WTC11 (cell line): ENCODE measurements at regions not wholly inside any gene's neighbourhood (a gene's known extent, or its start where the extent isn't known, plus 50 kb on each side); places are given as distances from the start of the nearest gene placed in this dataset.
"Not testable (repeated sequence)": the region's sequence is repeated elsewhere in the genome, so short reads cannot be mapped to it uniquely, and the experiment has no call there.

ENCODE experiments used
- ATAC-seq: fragments of 200-7000 bp; cut with Tn5 transposase; 2 replicates; pipeline ENCODE4 v1.10.0; 2021; ENCODE audit warnings: mild to moderate bottlenecking, moderate library complexity
- CTCF ChIA-PET: fragments of 300-600 bp; sonication (Branson Sonifier 250); formaldehyde crosslinking; loops from one replicate; lab custom pipeline; 2021; ENCODE audit warnings: antibody characterized with exemption; lab: Charles Lee
- POLR2A ChIA-PET: fragments of 350-600 bp; sonication (Branson Sonifier 250); formaldehyde crosslinking; loops from one replicate; lab custom pipeline; 2021; ENCODE audit warnings: antibody characterized with exemption; lab: Charles Lee
- DNase-seq: peaks from one replicate; pipeline ENCODE4 v3.0.0; 2021; ENCODE audit warnings: low spot score
- H3K27ac Mint-ChIP-seq: 2 replicates; pipeline ENCODE4 v1.8.0; 2021; ENCODE audit warnings: mixed read lengths
- H3K27me3 Mint-ChIP-seq: 2 replicates; pipeline ENCODE4 v1.8.0; 2021; ENCODE audit warnings: low read depth, mild to moderate bottlenecking, moderate library complexity, mixed read lengths
- H3K36me3 Mint-ChIP-seq: 2 replicates; pipeline ENCODE4 v1.8.0; 2021; ENCODE audit warnings: mixed read lengths
- H3K4me1 Mint-ChIP-seq: 2 replicates; pipeline ENCODE4 v1.8.0; 2022; ENCODE audit warnings: mixed read lengths
- H3K4me3 Mint-ChIP-seq: 2 replicates; pipeline ENCODE4 v1.8.0; 2021; ENCODE audit warnings: mild to moderate bottlenecking, moderate library complexity, mixed read lengths
- H3K9me3 Mint-ChIP-seq: 2 replicates; pipeline ENCODE4 v1.8.0; 2021; ENCODE audit warnings: mixed read lengths
- CREM ChIP-seq: sonication (generic); formaldehyde crosslinking; IDR thresholded peaks from 2 replicates; pipeline ENCODE4 v1.8.1; 2022; ENCODE audit warnings: mild to moderate bottlenecking, missing genetic modification reagents, moderate library complexity
- ELF4 ChIP-seq: sonication (generic); formaldehyde crosslinking; IDR thresholded peaks from 2 replicates; pipeline ENCODE4 v1.8.1; 2022; ENCODE audit warnings: low read depth, mild to moderate bottlenecking, moderate library complexity, missing genetic modification reagents
- GABPB1 ChIP-seq: sonication (generic); formaldehyde crosslinking; IDR thresholded peaks from 2 replicates; pipeline ENCODE4 v1.8.1; 2023; ENCODE audit warnings: mild to moderate bottlenecking, missing genetic modification reagents
- JUN ChIP-seq: sonication (generic); formaldehyde crosslinking; IDR thresholded peaks from 2 replicates; pipeline ENCODE4 v1.8.0; 2023; ENCODE audit warnings: mild to moderate bottlenecking, missing genetic modification reagents
- MXD4 ChIP-seq: fragments of 250-450 bp; sonication (Bioruptor Pico); IDR thresholded peaks from 2 replicates; pipeline ENCODE4 v1.8.0; 2021; ENCODE audit warnings: mild to moderate bottlenecking, moderate library complexity, borderline replicate concordance
- NFATC4 ChIP-seq: fragments of 250-450 bp; sonication (Bioruptor Pico); IDR thresholded peaks from 2 replicates; pipeline ENCODE4 v1.9.0; 2021; ENCODE audit warnings: mild to moderate bottlenecking
- RELA ChIP-seq: sonication (generic); formaldehyde crosslinking; IDR thresholded peaks from 2 replicates; pipeline ENCODE4 v1.8.1; 2022; ENCODE audit warnings: missing genetic modification reagents, mild to moderate bottlenecking, borderline replicate concordance
- SMAD4 ChIP-seq: sonication (generic); formaldehyde crosslinking; IDR thresholded peaks from 2 replicates; pipeline ENCODE4 v1.8.0; 2022; ENCODE audit warnings: mild to moderate bottlenecking, missing genetic modification reagents
- TEAD4 ChIP-seq: sonication (generic); formaldehyde crosslinking; IDR thresholded peaks from 2 replicates; pipeline ENCODE4 v1.8.0; 2022; ENCODE audit warnings: mild to moderate bottlenecking, missing genetic modification reagents
- ZNF232 ChIP-seq: sonication (generic); formaldehyde crosslinking; IDR thresholded peaks from 2 replicates; pipeline ENCODE4 v1.8.0; 2022; ENCODE audit warnings: mild to moderate bottlenecking, missing genetic modification reagents
- ZNF317 ChIP-seq: sonication (generic); formaldehyde crosslinking; IDR thresholded peaks from 2 replicates; pipeline ENCODE4 v1.8.1; 2023; ENCODE audit warnings: low read depth, mild to moderate bottlenecking, moderate library complexity, missing genetic modification reagents, borderline replicate concordance
- ZNF416 ChIP-seq: fragments of 250-450 bp; sonication (Bioruptor Pico); IDR thresholded peaks from 2 replicates; pipeline ENCODE4 v1.9.0; 2021; ENCODE audit warnings: mild to moderate bottlenecking, inconsistent platforms
- ZNF423 ChIP-seq: fragments of 250-450 bp; sonication (Bioruptor Pico); IDR thresholded peaks from 2 replicates; pipeline ENCODE4 v2.1.2; 2022; ENCODE audit warnings: mild to moderate bottlenecking, moderate library complexity
- TF ChIP-seq, protein P1 (sequence below): fragments of 250-450 bp; sonication (Bioruptor Pico); IDR thresholded peaks from 2 replicates; pipeline ENCODE4 v1.9.0; 2021; ENCODE audit warnings: moderate library complexity, mild to moderate bottlenecking, inconsistent platforms, borderline replicate concordance
- TF ChIP-seq, protein P2 (sequence below): sonication (generic); formaldehyde crosslinking; IDR thresholded peaks from 2 replicates; pipeline ENCODE4 v1.8.0; 2023; ENCODE audit warnings: missing genetic modification reagents, mild to moderate bottlenecking, borderline replicate concordance
- TF ChIP-seq, protein P3 (sequence below): sonication (generic); formaldehyde crosslinking; IDR thresholded peaks from 2 replicates; pipeline ENCODE4 v1.8.1; 2023; ENCODE audit warnings: mild to moderate bottlenecking, missing genetic modification reagents, borderline replicate concordance

DNA sequence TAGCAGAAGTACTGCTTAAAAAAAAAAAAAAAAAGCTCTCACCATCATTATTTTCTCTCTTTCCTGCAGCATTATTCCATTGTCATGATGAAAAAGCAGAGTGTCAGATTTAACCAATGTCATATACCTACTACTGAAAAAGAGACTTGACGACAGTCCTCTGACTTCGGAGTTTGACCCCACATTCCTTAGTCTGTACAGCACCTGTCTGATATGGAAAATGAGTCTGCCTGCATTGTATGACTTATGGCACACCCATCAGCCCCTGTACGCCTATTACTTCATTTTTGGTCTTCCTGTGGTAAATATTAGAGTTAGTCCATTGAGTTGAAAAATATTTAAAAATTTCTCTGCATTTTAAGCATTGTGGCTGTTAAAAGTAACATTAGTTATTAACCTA lies 54.5 kb upstream of the NOX4 start:
- no peak overlapping the region for H3K27ac Mint-ChIP-seq
- no peaks in the 10 kb centered on the region for H3K36me3 Mint-ChIP-seq
- CTCF ChIA-PET: interaction anchor here (0.6 kb wide), 1 partner anchor 897 kb away, joined by 4 read pairs; no protein-coding TSS in a partner anchor
- H3K27me3 Mint-ChIP-seq: peaks cover 24% of the 10 kb centered on the region
- no peak overlapping the region for H3K4me3 Mint-ChIP-seq
- no peaks in the 10 kb centered on the region for H3K4me1 Mint-ChIP-seq
- ATAC-seq (no peak), DNase-seq (no peak)
- POLR2A ChIA-PET: interaction anchor here (0.5 to 0.6 kb wide), 2 partner anchors 10 to 1048 kb away, joined by 3 to 7 read pairs; no protein-coding TSS in a partner anchor
- no peak for TF ChIP-seq JUN (CRISPR knock-in tag)
- TF ChIP-seq NFATC4 (CRISPR knock-in tag): no peak
- TF ChIP-seq RELA (CRISPR knock-in tag): no peak
- TF ChIP-seq, protein P1, sequence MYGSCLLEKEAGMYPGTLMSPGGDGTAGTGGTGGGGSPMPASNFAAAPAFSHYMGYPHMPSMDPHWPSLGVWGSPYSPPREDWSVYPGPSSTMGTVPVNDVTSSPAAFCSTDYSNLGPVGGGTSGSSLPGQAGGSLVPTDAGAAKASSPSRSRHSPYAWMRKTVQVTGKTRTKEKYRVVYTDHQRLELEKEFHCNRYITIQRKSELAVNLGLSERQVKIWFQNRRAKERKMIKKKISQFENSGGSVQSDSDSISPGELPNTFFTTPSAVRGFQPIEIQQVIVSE: no peak
- TF ChIP-seq ZNF317 (CRISPR knock-in tag): no peak
- no peak for TF ChIP-seq TEAD4
- TF ChIP-seq CREM: no peak
- TF ChIP-seq, protein P2, sequence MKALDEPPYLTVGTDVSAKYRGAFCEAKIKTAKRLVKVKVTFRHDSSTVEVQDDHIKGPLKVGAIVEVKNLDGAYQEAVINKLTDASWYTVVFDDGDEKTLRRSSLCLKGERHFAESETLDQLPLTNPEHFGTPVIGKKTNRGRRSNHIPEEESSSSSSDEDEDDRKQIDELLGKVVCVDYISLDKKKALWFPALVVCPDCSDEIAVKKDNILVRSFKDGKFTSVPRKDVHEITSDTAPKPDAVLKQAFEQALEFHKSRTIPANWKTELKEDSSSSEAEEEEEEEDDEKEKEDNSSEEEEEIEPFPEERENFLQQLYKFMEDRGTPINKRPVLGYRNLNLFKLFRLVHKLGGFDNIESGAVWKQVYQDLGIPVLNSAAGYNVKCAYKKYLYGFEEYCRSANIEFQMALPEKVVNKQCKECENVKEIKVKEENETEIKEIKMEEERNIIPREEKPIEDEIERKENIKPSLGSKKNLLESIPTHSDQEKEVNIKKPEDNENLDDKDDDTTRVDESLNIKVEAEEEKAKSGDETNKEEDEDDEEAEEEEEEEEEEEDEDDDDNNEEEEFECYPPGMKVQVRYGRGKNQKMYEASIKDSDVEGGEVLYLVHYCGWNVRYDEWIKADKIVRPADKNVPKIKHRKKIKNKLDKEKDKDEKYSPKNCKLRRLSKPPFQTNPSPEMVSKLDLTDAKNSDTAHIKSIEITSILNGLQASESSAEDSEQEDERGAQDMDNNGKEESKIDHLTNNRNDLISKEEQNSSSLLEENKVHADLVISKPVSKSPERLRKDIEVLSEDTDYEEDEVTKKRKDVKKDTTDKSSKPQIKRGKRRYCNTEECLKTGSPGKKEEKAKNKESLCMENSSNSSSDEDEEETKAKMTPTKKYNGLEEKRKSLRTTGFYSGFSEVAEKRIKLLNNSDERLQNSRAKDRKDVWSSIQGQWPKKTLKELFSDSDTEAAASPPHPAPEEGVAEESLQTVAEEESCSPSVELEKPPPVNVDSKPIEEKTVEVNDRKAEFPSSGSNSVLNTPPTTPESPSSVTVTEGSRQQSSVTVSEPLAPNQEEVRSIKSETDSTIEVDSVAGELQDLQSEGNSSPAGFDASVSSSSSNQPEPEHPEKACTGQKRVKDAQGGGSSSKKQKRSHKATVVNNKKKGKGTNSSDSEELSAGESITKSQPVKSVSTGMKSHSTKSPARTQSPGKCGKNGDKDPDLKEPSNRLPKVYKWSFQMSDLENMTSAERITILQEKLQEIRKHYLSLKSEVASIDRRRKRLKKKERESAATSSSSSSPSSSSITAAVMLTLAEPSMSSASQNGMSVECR: no peak
- no peak for TF ChIP-seq ZNF232 (CRISPR knock-in tag)
- no peak for TF ChIP-seq ELF4 (CRISPR knock-in tag)
- TF ChIP-seq, protein P3, sequence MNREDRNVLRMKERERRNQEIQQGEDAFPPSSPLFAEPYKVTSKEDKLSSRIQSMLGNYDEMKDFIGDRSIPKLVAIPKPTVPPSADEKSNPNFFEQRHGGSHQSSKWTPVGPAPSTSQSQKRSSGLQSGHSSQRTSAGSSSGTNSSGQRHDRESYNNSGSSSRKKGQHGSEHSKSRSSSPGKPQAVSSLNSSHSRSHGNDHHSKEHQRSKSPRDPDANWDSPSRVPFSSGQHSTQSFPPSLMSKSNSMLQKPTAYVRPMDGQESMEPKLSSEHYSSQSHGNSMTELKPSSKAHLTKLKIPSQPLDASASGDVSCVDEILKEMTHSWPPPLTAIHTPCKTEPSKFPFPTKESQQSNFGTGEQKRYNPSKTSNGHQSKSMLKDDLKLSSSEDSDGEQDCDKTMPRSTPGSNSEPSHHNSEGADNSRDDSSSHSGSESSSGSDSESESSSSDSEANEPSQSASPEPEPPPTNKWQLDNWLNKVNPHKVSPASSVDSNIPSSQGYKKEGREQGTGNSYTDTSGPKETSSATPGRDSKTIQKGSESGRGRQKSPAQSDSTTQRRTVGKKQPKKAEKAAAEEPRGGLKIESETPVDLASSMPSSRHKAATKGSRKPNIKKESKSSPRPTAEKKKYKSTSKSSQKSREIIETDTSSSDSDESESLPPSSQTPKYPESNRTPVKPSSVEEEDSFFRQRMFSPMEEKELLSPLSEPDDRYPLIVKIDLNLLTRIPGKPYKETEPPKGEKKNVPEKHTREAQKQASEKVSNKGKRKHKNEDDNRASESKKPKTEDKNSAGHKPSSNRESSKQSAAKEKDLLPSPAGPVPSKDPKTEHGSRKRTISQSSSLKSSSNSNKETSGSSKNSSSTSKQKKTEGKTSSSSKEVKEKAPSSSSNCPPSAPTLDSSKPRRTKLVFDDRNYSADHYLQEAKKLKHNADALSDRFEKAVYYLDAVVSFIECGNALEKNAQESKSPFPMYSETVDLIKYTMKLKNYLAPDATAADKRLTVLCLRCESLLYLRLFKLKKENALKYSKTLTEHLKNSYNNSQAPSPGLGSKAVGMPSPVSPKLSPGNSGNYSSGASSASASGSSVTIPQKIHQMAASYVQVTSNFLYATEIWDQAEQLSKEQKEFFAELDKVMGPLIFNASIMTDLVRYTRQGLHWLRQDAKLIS: no peak
- no peak for TF ChIP-seq SMAD4 (CRISPR knock-in tag)
- TF ChIP-seq MXD4: no peak
- no peak for TF ChIP-seq GABPB1 (CRISPR knock-in tag)
- no peak for TF ChIP-seq ZNF423 (CRISPR knock-in tag)
- no peak for TF ChIP-seq ZNF416 (CRISPR knock-in tag)
- H3K9me3 Mint-ChIP-seq: 0 out of 2 replicates have a peak, but pooled peaks cover 5% of the 10 kb centered on the region

DNA sequence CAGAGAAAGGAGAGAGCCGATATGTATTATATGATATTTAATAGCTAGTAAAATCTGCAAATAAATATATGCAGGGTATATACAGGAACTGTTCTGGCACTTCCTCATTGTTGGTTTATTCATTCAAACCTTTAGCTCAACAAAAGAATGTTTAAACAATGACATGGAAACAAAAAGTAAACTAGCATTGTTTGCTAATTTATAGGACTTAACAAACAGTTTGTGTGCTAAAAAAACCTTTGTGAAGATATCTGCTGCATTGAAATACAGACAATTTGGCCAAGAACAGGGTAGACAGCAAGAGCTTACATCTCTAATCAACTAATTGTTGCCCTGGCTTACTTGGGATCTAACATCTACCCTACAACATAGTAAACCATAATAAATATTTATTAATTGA lies 64.6 kb upstream of the NOX4 start:
- DNase-seq, CTCF ChIA-PET, POLR2A ChIA-PET, H3K9me3 Mint-ChIP-seq, H3K36me3 Mint-ChIP-seq, H3K4me3 Mint-ChIP-seq, ATAC-seq, H3K27ac Mint-ChIP-seq: not testable (repeated sequence)
- Mint-ChIP-seq H3K4me1 (peaks cover 23% of the 10 kb centered on the region), H3K27me3 (peaks cover 77% of the 10 kb centered on the region)

DNA sequence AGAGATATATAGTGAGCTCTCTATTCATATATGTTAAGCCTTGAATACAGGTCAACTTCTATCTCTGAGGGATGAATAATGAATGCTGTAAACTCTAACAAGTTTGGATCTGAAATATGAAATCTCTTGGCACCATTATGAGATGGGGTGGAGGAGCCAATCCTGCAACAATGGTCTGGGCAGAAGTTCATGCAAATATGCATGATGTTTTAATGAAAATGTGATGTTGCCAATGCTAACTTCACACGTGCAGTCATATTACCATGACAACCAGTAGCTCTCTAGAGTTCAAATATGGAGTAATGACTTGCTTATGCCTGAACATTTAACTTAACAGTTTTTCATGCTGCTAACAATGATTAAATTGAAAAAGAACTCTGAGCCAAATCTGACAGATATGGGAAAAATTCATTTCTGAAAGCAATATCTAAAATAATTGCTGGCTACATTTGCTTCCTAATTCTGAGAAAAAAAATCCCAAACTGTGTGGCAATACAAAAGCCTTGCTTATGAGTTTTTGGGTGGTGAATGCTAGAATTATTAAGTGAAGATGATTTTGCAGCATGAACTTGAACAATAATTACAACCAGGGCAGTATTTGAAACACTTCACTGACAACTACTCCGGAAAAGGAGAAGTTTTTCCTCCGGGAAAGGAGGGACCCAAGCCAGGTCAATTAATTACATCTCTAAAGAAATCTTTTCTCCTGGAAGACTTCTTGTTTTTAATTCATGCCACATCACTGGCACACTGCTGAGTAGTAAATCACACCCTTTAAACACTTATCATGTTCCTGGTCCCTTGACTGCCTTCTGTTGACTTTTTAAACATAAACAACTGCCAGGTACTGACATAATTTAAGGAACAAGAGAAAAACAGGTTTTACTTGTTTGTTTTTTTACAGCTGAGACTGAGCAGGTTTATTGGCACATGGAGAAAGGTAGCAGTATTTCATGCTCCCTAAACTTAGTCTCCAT lies 65.8 kb upstream of the NOX4 start:
- ATAC-seq, POLR2A ChIA-PET, H3K9me3 Mint-ChIP-seq, DNase-seq, CTCF ChIA-PET, H3K36me3 Mint-ChIP-seq, H3K27ac Mint-ChIP-seq, H3K4me3 Mint-ChIP-seq: not testable (repeated sequence)
- Mint-ChIP-seq H3K27me3 (peaks cover 64% of the 10 kb centered on the region), H3K4me1 (peaks cover 23% of the 10 kb centered on the region)

DNA sequence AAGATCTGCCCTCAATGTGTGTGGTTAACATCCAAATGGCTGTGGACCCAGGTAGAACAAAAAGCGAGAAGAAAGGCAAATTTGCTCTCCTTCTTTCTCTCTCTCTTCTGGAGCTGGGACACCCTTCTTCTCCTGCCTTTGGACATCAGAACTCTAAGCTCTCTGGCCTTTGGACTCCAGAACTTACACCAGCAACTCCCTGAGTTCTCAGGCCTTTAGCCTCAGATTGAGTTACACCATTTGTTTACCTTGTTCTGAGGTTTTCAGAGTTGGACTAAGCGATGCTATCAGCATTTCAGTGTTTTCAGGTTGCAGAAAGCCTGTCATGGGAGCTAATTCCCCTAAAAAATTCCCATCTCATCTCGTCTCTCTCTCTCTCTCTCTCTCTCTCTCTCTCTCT lies 69.4 kb upstream of the NOX4 start:
- H3K27me3 Mint-ChIP-seq: peaks cover 28% of the 10 kb centered on the region
- H3K36me3 Mint-ChIP-seq, H3K27ac Mint-ChIP-seq, POLR2A ChIA-PET, ATAC-seq, H3K4me3 Mint-ChIP-seq, CTCF ChIA-PET, H3K9me3 Mint-ChIP-seq, DNase-seq: not testable (repeated sequence)
- peaks cover 29% of the 10 kb centered on the region for H3K4me1 Mint-ChIP-seq

DNA sequence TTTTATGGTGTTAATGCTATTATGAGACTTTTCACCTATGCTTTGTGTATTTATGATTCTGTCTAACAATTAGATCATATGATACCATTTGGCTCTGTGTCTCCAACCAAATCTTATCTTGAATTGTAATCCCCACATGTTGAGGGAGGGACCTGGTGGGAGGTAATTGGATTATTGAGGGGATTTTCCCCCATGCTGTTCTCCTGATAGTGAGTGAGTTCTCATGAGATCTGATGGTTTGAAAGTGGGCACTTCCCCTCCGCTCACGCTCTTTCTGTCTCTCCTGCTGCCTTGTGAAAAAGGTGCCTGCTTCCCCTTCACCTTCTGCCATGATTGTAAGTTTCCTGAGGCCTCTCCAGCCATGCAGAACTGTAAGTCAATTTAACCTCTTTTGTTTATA lies 71.6 kb upstream of the NOX4 start:
- DNase-seq, ATAC-seq, POLR2A ChIA-PET, CTCF ChIA-PET, H3K4me3 Mint-ChIP-seq, H3K36me3 Mint-ChIP-seq, H3K9me3 Mint-ChIP-seq, H3K27ac Mint-ChIP-seq, H3K27me3 Mint-ChIP-seq: not testable (repeated sequence)
- peaks cover 20% of the 10 kb centered on the region for H3K4me1 Mint-ChIP-seq
